Stimulated activated CD8-positive, alpha-beta memory T cell treated with anti-CD3 and anti-CD28 coated beads, Interleukin-2, amount 100 ng/mL, for 1 hour (primary cell): ENCODE measurements at regions not wholly inside any gene's neighbourhood (a gene's known extent, or its start where the extent isn't known, plus 50 kb on each side); places are given as distances from the start of the nearest gene placed in this dataset.

Experiments
- DNase-seq, 2 donors: peaks; one replicate each; pipeline ENCODE4 v3.0.0-alpha.2; 2020; ENCODE audit warnings: low read depth in 2 of 2

- no peak for DNase-seq
Measured at GRCh38 chr4:11543706-11544105, 115.0 kb upstream of the HS3ST1 start.

GRCh38 chr4:11542952-11543351 lies 114.3 kb upstream of the HS3ST1 start:
- no peak for DNase-seq

DNA sequence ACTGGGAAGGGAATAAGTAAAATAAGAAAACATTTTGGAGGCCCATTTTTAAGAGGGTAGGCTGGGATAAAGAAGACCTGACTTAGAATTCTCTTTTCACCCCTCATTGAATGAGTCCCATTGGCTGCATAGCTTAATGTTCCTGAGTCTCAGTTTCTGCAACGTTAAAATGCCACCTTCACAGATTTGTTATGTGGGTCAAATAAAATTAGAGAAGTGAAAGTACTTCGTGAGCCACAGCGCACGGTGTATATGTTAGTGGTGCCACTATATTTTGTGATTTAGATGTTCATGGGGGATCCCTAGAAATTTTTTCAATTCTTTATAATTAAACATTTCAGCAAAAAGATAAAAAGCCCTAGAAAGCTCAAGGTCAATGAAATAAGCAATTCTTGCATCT lies 109.2 kb upstream of the HS3ST1 start:
- no peak for DNase-seq

DNA sequence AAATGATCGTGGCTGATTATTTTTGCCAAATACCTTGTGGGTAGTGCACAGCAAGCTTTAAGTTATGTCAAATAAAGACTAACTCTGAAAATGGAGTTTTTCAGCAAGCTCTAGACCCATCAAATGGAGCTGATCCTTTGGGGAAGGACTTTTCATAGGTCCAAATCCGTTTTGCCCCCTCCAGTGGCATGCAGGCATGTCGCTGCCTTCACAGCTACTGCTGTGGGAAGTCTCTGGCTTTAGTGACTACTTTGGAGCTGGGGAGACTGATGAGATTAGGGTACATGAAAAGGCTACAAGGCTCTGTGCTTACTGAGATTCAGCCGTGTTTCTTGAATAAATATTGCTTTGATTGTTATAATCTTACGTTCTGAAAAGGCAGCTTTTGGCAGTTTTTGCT lies 106.6 kb upstream of the HS3ST1 start:
- no peak for DNase-seq

DNA sequence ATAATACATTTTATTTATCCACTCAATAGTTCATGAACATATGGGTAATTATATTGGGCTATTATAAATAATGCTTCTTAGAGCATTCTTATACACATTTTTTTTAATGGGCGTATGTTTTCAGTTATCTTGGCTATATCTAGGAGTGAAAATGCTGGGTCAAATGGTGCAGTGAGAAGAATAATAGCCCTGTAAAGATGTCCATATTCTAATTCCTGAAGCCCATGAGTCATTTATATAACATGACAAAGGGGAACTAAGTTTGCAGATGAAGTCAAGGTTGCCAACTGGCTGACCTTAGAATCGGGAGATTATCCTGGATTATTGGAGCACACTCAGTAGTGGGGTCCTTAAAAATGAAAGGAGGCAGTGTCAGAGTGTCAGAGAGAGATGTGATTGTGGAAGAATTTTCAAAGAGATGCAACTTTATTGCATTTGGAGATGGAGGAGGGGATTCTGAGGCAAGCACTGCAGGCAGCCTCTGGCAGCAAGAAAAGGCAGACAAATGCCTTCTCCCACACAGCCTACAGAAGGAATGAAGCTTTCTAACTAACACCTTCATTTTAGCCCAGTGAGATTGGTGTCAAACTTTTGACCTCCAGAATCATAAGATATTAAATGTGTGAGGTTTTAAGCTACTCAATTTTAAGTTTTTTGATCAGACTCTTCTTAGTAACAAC lies 106.1 kb upstream of the HS3ST1 start:
- no peak for DNase-seq

DNA sequence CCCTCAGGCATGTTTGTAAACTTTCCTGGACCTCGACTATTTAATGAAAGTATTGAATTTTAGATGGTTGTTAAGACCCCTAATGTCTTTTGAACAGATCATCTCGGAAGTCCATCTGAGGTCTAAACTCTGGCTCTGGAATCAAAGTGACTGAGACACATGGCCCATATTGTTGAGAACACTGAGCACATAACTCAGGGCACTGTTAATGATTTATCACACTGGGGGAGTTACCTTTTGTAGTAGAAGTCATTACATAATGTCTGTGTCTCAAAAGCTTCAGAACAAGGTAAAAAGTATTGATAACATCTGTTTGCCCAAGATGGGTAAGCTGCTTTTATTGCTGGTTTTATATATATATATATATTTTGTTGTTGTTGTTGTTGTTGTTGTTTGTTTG lies 103.4 kb upstream of the HS3ST1 start:
- DNase-seq = no peak

- no peak for DNase-seq
Measured at GRCh38 chr4:11529625-11530201, 101.0 kb upstream of the HS3ST1 start.

GRCh38 chr4:11525085-11525484 lies 96.4 kb upstream of the HS3ST1 start:
- DNase-seq = no peak

DNA sequence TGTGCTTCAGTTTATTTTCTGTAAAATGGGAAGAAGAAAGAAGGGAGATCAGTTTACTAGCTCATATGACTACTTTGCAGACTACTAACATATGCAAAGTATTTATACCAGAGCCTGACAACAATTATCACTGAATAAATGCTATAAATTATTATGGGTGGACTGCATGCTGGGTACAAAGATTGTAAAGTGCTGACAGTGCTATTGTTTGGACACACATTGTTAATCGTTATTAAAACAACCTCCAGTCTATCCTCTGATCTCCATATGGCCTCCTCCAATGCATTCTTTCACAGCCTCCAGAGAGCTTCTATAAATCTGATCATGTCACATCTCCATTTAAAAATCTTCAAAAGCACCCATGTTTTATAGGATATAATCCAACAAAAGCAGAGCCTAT lies 90.1 kb upstream of the HS3ST1 start:
- no peak for DNase-seq

GRCh38 chr4:11514779-11515419 lies 86.2 kb upstream of the HS3ST1 start:
- no peak for DNase-seq

DNA sequence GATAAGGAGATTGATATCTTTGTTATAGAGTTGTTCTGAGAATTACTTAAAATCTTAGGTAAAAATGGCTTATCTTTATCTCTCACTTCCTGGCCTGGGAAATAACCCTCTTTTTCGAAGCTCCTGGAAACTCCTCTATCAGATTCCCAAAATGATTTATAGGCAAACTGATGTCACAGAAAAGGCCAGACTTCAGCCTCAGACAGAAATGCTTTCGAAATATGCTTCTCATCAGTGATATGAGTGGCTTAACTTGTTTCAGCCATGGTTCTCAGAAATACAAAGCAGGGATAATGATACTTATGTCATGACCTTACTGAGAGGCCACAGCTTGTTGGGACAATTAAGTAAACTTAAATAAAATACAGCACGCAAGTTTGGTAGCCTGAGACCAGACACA lies 85.3 kb upstream of the HS3ST1 start:
- DNase-seq = no peak

GRCh38 chr4:11512871-11513270 lies 84.2 kb upstream of the HS3ST1 start:
- DNase-seq = no peak

GRCh38 chr4:11511321-11511720 lies 82.6 kb upstream of the HS3ST1 start:
- no peak for DNase-seq

DNA sequence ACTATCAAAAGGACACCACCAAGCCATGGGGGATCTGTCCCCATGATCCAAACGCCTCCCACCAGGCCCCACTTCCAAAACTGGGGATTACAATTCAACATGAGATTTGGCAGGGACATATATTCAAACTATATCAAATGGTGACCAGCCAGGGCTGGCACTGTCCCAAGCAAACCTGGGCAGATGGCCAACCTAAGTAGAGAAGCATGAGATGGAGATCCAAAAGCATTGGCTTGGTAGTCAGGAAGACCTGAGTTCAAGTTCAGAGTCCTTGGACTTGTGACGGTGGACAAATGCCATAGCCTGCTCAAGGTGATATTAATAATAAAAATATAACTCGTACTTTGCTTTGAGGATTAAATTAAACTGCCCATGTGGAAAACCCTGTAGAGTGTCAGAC lies 79.2 kb upstream of the HS3ST1 start:
- no peak for DNase-seq

DNA sequence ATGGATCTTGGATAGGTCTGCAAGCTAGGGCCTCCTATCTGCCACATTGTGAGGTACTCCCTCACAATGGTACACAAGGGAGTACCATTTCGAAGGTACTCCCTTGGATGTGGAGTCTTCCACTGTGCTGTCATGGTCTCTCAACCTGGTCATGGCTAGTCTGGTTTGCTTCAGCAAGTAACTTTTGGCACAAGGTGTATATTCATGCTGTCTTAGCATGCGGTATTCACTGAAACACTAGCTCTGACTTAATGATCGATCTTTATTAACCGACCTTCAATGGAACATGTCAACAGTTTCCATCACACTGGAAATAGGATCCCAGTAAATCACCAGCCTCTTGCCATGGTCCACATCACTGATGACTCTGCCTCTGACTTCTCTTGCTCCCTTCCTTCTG lies 77.5 kb upstream of the HS3ST1 start:
- DNase-seq = no peak

- no peak for DNase-seq
Measured at GRCh38 chr4:11505221-11505971, 76.7 kb upstream of the HS3ST1 start.

DNA sequence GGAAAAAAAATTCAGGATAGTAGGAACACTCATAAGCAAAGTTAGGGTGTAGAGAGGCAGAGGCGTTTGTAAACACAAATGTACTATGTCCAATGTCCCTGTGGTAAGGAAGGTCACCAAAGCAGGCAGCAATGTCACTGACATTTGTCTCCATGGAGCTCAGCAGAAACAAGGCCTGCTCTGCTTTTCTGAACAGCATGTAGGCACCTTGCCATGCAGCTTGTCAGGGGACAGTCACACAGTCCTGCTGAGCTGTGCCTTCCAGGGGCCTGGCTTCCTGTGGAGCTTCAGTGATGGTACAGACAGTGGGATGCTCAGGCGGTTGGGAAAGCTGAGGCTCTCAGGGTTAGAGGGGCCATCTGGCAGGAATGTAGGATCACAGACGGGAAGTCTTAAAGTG lies 74.5 kb upstream of the HS3ST1 start:
- DNase-seq = no peak

DNA sequence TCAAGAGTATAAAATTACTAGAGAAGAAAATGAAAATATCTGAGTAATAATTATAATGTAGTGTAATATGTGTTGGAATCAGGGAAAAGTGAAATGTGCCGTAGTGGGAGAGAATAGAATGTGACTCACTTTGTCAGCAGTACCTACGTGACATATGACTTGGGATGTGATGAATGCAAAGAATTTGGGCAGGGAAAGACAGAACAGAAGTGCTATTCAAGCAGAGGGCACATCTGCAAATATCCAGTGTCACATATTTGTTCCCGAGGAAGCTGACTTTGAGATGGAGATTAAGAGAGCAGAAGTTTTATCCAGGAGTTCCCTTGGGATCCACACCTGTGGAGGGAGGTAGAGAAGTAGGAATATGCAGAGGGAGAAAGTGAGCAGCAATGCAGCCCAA lies 69.3 kb upstream of the HS3ST1 start:
- DNase-seq = no peak

GRCh38 chr4:11497212-11497806 lies 68.6 kb upstream of the HS3ST1 start:
- DNase-seq = no peak

DNA sequence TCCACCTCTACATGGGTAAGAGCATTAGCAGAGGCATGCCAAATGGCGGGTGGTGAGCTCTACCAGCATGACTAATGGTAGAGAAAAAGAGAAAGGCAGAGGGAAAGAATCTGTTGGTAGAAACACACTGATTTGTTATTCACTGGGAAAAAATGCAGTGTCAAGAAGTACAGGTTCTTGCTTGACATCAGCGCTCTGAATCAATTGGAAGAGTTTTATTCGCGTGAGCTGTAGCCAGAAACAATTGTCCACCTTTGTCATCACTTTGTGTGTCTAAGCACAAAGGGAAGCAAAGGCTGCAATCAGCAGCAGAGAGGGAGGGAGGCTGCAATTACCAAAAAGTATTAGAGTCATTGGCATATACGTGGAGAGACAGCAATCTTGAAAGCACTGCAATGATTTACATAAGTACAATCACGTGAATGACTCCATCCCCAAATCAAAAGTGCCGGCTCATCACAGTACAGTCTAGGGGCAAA lies 67.7 kb upstream of the HS3ST1 start:
- no peak for DNase-seq

GRCh38 chr4:11495818-11496217 lies 67.1 kb upstream of the HS3ST1 start:
- DNase-seq = no peak

DNA sequence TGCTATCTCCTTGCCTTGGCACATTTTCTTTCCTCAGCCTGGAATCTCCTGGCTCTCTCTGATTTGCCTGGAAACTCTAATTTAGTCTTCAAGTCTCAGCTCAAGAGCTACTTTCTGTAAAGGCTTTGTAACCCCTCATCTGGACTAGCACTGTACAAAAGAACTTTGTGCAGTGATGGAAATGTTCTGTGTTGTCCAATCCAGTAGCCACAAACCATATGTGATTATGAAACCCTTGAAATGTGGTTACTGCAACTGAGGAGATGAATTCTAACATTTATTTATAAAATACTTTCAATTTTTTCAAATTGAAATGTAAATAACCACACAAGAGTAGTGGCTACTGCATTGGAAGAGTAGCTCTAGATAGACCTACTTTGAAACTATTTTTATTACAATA lies 66.6 kb upstream of the HS3ST1 start:
- DNase-seq = no peak
